HEK293 (cell line): ENCODE measurements at regions not wholly inside any gene's neighbourhood (a gene's known extent, or its start where the extent isn't known, plus 50 kb on each side); places are given as distances from the start of the nearest gene placed in this dataset.

Experiments used
- CTCF ChIA-PET: fragments of 350-600 bp; formaldehyde crosslinking; extraction: SDS; loops from one replicate; lab custom pipeline; 2021; ENCODE audit warnings: antibody characterized with exemption; lab: Yijun Ruan, JAX
- POLR2A ChIA-PET: fragments of 300-600 bp; formaldehyde crosslinking; extraction: SDS; loops from one replicate; lab custom pipeline; 2020; ENCODE audit warnings: antibody characterized with exemption, inconsistent platforms; lab: Yijun Ruan, JAX
- H3K27ac ChIP-seq: fragments of 200-500 bp; sonication (Bioruptor generic); 2 replicates; pipeline ENCODE4 v1.5.1; 2014; ENCODE audit warnings: low read depth, low read length, control low read depth, inconsistent platforms; ENCODE audit errors: extremely low read depth
- H3K36me3 ChIP-seq, 2 experiments: fragments of 200-500 bp in 1 of 2; sonication (Bioruptor generic) in 1 of 2; 1 replicate in 1 of 2; 2 replicates in 1 of 2; pipeline ENCODE4 v1.5.1; 2014 to 2017; ENCODE audit warnings: inconsistent platforms in 2 of 2, low read length in 2 of 2; ENCODE audit not compliant: control insufficient read depth in 2 of 2, insufficient read depth in 1 of 2
- H3K4me1 ChIP-seq: fragments of 200-500 bp; sonication (Bioruptor generic); 2 replicates; pipeline ENCODE4 v1.5.1; 2014; ENCODE audit warnings: mild to moderate bottlenecking, low read length, inconsistent platforms; ENCODE audit not compliant: control insufficient read depth, insufficient read depth
- H3K4me3 ChIP-seq: 2 replicates; pipeline ENCODE4 v1.5.1; 2011; ENCODE audit warnings: low read depth, mild to moderate bottlenecking, control low read depth, low read length, moderate library complexity
- H3K9me3 ChIP-seq: fragments of 200-500 bp; sonication (Bioruptor generic); 2 replicates; pipeline ENCODE4 v1.5.1; 2014; ENCODE audit warnings: low read depth, low read length, inconsistent platforms; ENCODE audit not compliant: control insufficient read depth, insufficient read depth
- ELK4 ChIP-seq: IDR thresholded peaks from 2 replicates; pipeline ENCODE4 v1.6.1; 2011; ENCODE audit warnings: mild to moderate bottlenecking, low read depth, low read length, borderline replicate concordance
- HIC1 ChIP-seq: fragments of 450-650 bp; formaldehyde crosslinking; IDR thresholded peaks from 2 replicates; pipeline ENCODE4 v1.5.1; 2016; ENCODE audit warnings: missing biosample characterization, missing genetic modification characterization
- MEIS1 ChIP-seq: sonication (generic); formaldehyde crosslinking; IDR thresholded peaks from 2 replicates; pipeline ENCODE4 v1.8.1; 2022; ENCODE audit warnings: missing genetic modification reagents, mild to moderate bottlenecking, borderline replicate concordance
- PATZ1 ChIP-seq: fragments of 450-650 bp; formaldehyde crosslinking; IDR thresholded peaks from 2 replicates; pipeline ENCODE4 v1.5.1; 2016; ENCODE audit warnings: missing biosample characterization, missing genetic modification characterization
- ZBTB11 ChIP-seq: fragments of 450-650 bp; formaldehyde crosslinking; conservative IDR thresholded peaks from 2 replicates; pipeline ENCODE4 v1.5.1; 2016; ENCODE audit warnings: low read depth, missing biosample characterization, missing genetic modification characterization
- ZBTB7A ChIP-seq: fragments of 450-650 bp; formaldehyde crosslinking; IDR thresholded peaks from 2 replicates; pipeline ENCODE4 v1.5.1; 2016; ENCODE audit warnings: low read depth, missing biosample characterization, missing genetic modification characterization
- ZIC2 ChIP-seq: fragments of 450-650 bp; formaldehyde crosslinking; IDR thresholded peaks from 2 replicates; pipeline ENCODE4 v1.5.1; 2016; ENCODE audit warnings: missing biosample characterization, missing genetic modification characterization
- ZNF114 ChIP-seq: fragments of 450-650 bp; formaldehyde crosslinking; IDR thresholded peaks from 2 replicates; pipeline ENCODE4 v1.5.0; 2017; ENCODE audit warnings: missing biosample characterization, missing genetic modification characterization
- ZNF155 ChIP-seq: fragments of 450-650 bp; formaldehyde crosslinking; IDR thresholded peaks from 2 replicates; pipeline ENCODE4 v1.5.1; 2016; ENCODE audit warnings: missing biosample characterization, missing genetic modification characterization
- ZNF18 ChIP-seq: fragments of 450-650 bp; formaldehyde crosslinking; IDR thresholded peaks from 2 replicates; pipeline ENCODE4 v1.5.1; 2016; ENCODE audit warnings: missing biosample characterization, missing genetic modification characterization
- ZNF280C ChIP-seq: fragments of 450-650 bp; formaldehyde crosslinking; IDR thresholded peaks from 2 replicates; pipeline ENCODE4 v1.5.1; 2016; ENCODE audit warnings: missing biosample characterization, missing genetic modification characterization
- ZNF391 ChIP-seq: fragments of 450-650 bp; formaldehyde crosslinking; IDR thresholded peaks from 2 replicates; pipeline ENCODE4 v1.5.1; 2016; ENCODE audit warnings: low read depth, missing biosample characterization, missing genetic modification characterization, borderline replicate concordance
- ZNF416 ChIP-seq: fragments of 450-650 bp; formaldehyde crosslinking; IDR thresholded peaks from 2 replicates; pipeline ENCODE4 v1.5.1; 2016; ENCODE audit warnings: missing biosample characterization, missing genetic modification characterization
- ZNF518A ChIP-seq: fragments of 450-650 bp; formaldehyde crosslinking; conservative IDR thresholded peaks from 2 replicates; pipeline ENCODE4 v1.5.1; 2016; ENCODE audit warnings: low read depth, missing biosample characterization, missing genetic modification characterization
- ZNF544 ChIP-seq: fragments of 450-650 bp; formaldehyde crosslinking; IDR thresholded peaks from 2 replicates; pipeline ENCODE4 v1.5.0; 2017; ENCODE audit warnings: missing biosample characterization, missing genetic modification characterization
- ZNF549 ChIP-seq: fragments of 450-650 bp; IDR thresholded peaks from 2 replicates; pipeline ENCODE4 v1.5.1; 2018; ENCODE audit warnings: missing biosample characterization, missing genetic modification characterization, mild to moderate bottlenecking, inconsistent platforms, moderate library complexity
- ZNF654 ChIP-seq: fragments of 450-650 bp; formaldehyde crosslinking; IDR thresholded peaks from 2 replicates; pipeline ENCODE4 v1.5.1; 2016; ENCODE audit warnings: low read depth, missing biosample characterization, missing genetic modification characterization
- ZNF701 ChIP-seq: fragments of 450-650 bp; formaldehyde crosslinking; IDR thresholded peaks from 2 replicates; pipeline ENCODE4 v1.5.1; 2016; ENCODE audit warnings: missing biosample characterization, missing genetic modification characterization

GRCh38 chr4:171553961-171554360 is 259.2 kb upstream of the GALNTL6 start (continued):
- no peak for TF ChIP-seq ZNF701 (tag by site-specific recombination)
- no peak for TF ChIP-seq ZBTB7A (tag by site-specific recombination)
- no peak for TF ChIP-seq MEIS1 (CRISPR knock-in tag)

GRCh38 chr4:171542640-171543039 is 270.6 kb upstream of the GALNTL6 start:
- Histone ChIP-seq H3K4me1 (no peaks in the 10 kb centered on the region), H3K27ac (no peak overlapping the region), H3K4me3 (no peak overlapping the region), H3K36me3 (no peaks in the 10 kb centered on the region), H3K9me3 (no peaks in the 10 kb centered on the region)
- POLR2A ChIA-PET, result no interaction called here
- TF ChIP-seq ZNF518A (tag by site-specific recombination) (no peak), ZNF391 (tag by site-specific recombination) (no peak), ZIC2 (tag by site-specific recombination) (no peak), ZNF114 (no peak), ZBTB11 (no peak), HIC1 (tag by site-specific recombination) (no peak), PATZ1 (no peak), ZNF416 (no peak), ZNF18 (tag by site-specific recombination) (no peak), ELK4 (no peak), ZNF544 (tag by site-specific recombination) (no peak), ZNF654 (tag by site-specific recombination) (no peak), ZNF549 (tag by site-specific recombination) (no peak), ZNF280C (tag by site-specific recombination) (no peak), ZNF155 (tag by site-specific recombination) (no peak)
- CTCF ChIA-PET, result no interaction called here
